ENCODE measurements at regions not wholly inside any gene's neighbourhood (a gene's known extent, or its start where the extent isn't known, plus 50 kb on each side); places are given as distances from the start of the nearest gene placed in this dataset.
"Not testable (repeated sequence)": the region's sequence is repeated elsewhere in the genome, so short reads cannot be mapped to it uniquely, and the experiment has no call there.

DNA sequence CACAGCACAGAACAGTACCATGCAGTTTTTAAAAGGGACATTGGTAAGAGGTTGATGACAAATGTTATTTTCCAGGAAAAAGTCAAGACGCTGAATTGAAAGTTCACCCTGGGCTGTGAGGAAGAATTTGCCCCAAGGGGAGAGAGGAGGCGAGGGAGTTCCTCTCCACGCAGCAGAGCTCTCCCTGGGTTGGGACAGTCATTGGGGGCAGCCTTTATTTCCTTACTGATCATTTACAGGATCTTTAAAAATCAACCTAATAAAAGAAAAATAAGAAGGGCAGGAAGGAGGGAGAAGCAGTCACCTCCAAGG lies 49.9 kb upstream of the WNT7B start:
- no peak for DNase-seq (ENCODE audit: low spot score)

DNA sequence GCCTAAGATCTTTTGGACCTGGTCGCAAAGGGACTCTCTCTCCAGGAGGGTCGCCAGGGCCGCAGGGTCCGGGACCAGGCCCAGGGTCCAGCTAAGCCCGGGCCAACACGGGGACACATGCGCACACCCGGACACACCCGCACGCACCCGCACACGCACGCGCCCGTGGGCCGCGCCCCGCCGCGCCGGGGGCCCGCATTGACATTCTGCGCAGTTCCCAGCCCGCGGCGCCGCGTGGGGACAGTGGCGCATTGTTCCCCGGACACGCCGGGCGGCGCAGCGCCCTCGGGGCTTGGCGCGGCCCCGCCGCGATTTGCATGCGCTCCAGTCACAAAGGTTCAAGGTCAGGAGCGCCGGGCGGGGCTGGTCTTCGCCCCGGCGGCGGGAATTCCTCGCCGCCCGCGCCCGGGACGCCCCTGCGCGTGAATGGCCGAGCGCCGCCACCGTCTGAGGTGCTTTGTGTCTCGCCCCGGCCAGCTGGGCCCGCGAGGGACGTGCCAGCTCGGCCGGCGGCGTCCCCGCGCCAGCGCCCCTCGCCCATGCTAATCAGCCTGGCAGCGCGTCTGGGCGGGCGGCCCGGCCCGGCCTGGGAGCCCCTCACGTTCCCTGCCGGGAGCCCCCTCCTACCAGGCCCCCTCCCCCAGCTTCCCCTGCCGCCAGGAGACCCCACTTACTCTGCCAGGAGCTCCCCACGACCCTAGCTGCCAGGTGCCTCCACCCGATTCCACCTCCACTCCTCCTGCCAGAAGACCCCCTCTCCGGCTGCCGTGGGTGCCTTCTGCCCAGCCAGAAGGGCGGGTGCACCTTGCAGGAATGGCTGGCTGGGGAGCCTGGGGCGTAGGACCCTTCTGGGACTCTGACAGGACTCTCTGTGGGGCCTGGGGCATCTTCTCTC lies 50.5 kb upstream of the WNT7B start:
- no peak for DNase-seq (ENCODE audit: low spot score)

DNA sequence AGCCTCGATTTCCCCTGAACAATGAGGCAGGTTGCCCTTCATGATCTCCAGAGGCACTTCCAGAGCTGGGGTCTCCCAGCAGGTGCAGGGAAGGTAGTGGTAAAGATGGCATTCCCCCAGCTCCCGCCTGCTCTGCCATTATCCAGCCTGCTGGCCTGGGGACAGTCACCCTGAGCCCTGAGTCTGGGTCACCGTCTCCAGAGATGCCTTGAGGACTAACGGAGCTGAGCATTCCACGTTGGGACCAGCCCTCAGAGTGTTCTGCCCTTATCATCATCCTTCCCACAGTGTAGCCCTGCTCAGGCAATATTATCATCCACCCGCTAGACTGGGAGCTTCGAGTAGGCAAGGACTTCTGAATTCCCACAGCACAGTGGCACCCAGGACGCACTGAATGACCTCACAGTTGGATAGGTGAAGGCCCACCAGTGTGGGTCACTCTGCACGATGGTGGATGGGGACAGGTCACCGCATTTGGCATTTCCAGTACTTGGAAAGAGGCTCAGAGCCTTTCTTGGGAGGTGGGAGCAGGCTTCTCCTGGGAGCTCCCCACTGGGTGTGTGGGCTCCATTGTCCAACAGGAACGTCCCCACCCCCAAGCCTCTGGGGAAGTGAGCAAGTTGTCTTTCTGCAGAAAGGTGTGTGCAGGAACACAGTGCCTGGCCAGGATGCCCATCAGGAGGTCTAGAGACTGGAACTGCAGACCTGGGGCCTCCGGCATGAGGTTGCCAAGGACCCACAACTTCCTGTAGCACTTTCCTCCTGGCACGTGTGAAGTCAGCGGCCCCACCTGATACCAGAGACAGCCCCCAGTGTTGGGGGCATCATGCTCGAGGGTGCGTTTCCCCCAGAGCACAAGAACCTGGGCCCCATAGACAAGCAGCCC lies 51.4 kb upstream of the WNT7B start:
- no peak for DNase-seq (ENCODE audit: low spot score)

- no peak for DNase-seq (ENCODE audit: low spot score)
These were observed 52.1 kb upstream of the WNT7B start for GRCh38 chr22:46029036-46029435.

DNA sequence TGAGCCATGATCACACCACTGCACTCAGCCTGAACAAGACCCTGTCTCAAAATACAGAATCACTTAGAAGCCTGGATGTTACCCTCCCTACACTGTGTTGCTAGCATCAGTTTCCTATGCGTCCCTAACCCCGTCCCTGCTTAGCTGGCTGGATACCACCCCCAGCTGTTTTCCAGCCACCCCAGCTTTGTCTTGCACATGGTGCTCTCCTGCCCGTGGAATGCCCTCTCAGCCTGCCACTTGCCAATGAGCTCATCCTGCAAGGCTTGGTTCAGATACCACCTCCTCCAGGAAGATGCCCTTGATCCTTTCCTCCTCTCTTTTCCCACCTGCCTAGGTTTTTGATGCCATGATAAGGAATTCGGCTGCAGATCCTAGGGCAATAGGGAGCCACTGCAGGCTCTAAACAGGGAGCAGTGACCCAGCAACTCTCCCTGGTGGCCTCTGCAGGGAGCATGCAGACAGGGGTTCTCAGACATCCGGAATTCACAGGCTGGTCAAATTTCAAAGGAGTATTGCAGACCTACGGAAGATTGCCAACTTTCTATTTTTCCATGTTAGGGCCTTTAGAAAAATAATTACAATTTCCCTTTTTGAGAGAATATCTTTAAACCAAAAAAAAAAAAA lies 52.7 kb upstream of the WNT7B start:
- no peak for DNase-seq (ENCODE audit: low spot score)

DNA sequence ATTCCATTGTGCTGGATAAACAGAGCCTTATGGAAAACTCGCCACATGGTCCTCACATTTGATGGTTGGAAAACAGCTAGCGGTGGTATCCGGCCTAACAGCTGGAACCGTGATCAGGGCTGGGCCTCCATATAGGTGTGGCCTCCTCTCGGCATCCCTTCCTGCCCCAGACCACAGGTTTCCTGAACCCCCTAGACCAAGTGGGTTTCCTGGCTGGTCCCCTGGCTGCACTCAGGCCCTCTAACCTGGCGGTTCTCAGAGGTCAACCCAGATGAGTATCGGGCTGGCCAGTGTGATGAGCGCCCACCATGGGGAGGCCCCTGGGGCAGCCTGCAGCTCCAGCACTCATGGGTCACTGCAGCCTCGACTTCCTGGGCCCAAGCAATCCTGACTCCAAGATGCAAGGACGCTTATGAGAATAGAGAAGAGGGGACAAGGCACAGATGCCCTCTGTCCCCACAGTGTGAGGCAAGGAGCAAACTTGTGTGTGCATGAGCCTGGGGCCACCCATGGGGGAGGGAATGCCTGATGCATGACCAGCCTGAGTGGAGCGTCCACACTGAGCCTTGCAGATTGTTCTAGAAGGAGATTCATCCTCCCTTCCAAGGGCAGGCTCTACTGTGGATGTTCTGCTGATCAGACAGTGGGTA lies 53.4 kb upstream of the WNT7B start:
- no peak for DNase-seq (ENCODE audit: low spot score)

DNA sequence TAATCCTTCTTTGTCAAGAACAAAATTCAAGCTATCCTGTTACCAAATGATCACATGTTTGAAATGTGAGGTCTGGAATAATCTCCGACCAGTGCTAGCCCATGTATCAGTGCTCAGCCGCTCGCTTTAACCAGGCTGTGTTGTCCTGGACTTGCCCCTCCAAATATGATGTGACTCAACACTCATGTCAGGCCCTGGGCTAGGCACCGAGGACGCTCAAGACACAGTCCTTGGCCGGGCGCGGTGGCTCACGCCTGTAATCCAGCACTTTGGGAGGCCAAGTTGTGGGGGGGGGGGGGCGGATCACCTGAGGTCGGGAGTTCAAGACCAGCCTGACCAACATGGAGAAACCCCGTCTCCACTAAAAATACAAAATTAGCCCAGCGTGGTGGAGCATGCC lies 54.1 kb upstream of the WNT7B start:
- DNase-seq (ENCODE audit: low spot score): no peak

GRCh38 chr22:46031557-46031956 lies 54.6 kb upstream of the WNT7B start:
- DNase-seq (ENCODE audit: low spot score): no peak

DNA sequence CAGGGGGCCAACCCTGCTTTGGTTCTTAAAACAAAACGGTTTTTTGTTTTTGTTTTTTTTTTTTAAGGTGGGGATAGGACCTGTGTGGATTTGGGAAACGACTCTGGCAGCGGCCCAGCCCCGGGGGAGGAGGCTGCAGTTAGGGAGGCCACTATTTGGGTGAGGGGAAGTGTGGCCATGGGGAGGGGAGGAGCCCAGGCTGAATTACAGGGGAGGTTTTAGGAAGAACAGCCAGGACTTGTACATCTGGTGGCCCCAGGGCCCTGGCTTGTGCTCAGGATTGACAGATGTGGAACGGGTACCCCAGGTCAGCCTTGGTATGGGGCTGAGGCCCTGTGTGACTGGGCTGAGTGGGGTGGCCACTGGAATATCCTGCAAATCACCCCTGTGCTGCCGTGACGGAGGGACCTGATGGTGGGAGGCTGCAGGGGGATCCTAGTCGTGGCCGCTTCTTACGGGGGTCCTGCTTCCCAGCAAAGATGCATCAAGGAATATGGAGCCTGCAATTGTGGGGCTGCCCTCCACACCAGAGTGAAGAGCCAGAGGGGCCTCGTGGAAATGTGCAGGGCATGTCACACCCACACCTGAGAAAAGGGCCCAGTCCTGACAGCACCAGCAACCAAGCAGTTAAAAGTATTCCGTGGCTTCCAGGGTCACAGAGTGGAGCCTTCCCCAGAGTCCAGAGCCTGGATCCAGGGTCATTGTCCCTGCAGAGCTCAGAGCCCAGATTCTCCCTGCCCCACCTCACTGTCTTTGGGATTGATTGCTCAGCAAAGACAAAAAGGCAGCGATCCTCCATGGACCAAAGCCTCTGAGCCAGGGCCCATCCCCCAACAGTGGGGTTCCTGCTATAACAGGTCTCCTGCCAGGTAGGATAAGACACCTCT lies 55.2 kb upstream of the WNT7B start:
- DNase-seq (ENCODE audit: low spot score): no peak

GRCh38 chr22:46033256-46034200 lies 56.6 kb upstream of the WNT7B start:
- no peak for DNase-seq (ENCODE audit: low spot score)

GRCh38 chr22:46034480-46034879 lies 57.5 kb upstream of the WNT7B start:
- not testable (repeated sequence) for DNase-seq (ENCODE audit: low spot score)

DNA sequence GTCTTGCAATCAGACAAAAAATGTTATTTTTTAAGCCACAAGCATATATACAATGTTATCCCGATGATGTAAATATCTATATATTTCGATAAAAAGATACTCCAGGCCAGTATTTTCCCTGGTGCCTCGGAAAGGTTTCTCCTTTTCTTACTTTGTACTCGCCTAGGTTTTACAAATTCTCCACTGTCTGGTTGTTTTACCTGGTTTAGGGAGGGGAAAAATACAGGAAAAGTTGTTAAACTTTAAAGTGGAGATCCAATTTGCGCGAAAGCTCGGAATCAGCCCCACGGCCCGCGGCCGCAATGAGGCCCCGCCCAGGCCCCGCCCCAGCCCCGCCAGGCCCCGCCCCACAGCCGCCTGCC lies 58.4 kb upstream of the WNT7B start:
- no peak for DNase-seq (ENCODE audit: low spot score)

DNA sequence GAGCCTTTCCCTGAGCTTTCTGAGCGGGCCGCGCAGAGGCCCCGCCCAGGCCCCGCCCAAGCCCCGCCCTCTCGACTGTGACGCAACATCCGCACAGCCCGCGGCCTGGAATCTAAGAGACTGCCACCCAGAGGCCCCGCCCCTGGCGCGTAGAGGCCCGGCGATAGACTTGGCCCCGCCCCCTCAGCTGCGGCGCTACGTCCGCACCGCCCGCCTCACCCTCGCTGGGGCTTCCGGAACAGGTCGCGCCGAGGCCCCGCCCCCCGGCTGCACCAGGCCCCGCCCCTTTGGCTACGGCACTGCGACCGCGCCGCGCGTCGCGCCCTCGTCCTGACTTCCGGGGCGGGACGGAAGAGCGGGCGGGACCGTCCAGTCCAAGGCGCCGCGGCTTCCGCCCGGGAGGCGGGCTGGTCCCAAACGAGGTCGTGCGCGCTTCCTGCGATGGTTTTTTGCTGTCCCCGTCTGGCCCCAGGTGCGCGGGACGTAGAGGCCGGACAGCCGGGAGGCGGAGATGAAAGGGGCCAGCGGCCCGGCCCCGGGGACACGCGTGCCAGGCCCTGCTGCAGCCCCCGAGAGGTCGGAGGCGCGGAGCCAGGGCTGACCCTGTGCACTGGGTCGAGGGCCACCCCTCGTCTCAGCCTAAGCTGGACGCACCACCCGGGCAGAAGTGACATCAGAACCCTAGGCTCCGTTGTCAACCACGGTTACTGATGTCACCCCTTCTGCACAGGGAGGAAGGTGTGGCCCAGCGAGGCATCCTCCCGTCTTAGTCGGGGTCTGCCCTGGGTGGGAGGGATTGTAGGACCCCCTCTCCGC lies 59.0 kb upstream of the WNT7B start:
- peak; percentile 99 for DNase-seq (ENCODE audit: low spot score)

GRCh38 chr22:46036558-46037408 lies 59.8 kb upstream of the WNT7B start:
- DNase-seq (ENCODE audit: low spot score): peak; percentile 71

GRCh38 chr22:46038174-46038487 lies 61.2 kb upstream of the WNT7B start:
- no peak for DNase-seq (ENCODE audit: low spot score)

DNA sequence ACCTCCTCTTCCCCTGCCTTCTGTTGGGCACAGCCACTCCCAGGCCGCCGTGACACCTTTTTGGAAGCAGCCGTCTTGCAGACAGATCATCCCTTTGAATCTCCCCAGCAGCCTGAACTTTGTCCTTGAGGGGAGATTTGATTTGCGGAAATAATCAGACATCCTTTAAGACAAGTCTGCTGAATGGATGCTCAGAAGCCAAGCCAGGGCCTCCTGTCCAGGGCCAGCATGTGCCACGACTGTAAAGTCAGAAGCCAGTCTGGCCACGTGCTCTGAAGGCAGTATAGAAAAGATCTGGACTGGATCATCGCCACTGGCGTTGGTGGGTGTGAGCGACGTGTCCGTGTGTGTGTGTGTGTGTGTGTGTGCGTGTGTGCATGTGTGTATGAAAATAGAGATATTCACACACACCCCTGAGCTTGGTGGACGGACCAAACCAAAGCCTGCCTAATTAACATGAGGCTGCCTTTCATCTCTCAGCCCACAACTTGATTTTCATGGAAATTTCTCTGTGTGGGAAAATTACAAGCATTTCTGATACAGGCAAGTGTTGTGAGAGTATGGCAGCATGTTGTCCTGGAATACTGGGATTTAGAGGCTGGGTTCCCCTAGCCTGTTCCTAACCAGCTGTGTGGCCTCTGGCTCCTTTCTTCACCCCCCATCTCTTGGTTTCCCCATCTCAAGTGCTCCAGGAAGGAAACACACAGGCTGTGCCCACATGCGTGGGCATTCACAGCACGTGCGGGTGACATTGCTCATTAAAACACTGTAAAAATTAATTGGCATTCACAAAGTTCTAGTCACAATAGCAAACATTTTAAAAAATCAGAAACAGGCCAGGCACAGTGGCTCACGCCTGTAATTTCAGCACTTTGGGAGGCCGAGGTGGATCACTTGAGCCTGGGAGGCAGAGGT lies 61.8 kb upstream of the WNT7B start:
- DNase-seq (ENCODE audit: low spot score): no peak

GRCh38 chr22:46039535-46039934 lies 62.6 kb upstream of the WNT7B start:
- no peak for DNase-seq (ENCODE audit: low spot score)
